ENCODE measurements at regions not wholly inside any gene's neighbourhood (a gene's known extent, or its start where the extent isn't known, plus 50 kb on each side); places are given as distances from the start of the nearest gene placed in this dataset.

GRCh38 chr10:108662975-108663374, 1260.3 kb downstream of the XPNPEP1 start:
- CTCF ChIA-PET = no interaction called here
- no peaks in the 10 kb centered on the region for H3K36me3 Mint-ChIP-seq (ENCODE audit: insufficient read depth, unreplicated experiment)
- TF ChIP-seq CTCF (IDR thresholded peaks at IDR 0.05; ENCODE audit: unreplicated experiment) = no peak
- no peak overlapping the region for H3K27ac Mint-ChIP-seq (ENCODE audit: low read depth, unreplicated experiment)
- H3K9me3 Mint-ChIP-seq (ENCODE audit: unreplicated experiment) = no peaks in the 10 kb centered on the region
- intact Hi-C loops (cut with micrococcal nuclease) = no loop called here
- H3K4me3 Mint-ChIP-seq (ENCODE audit: unreplicated experiment) = no peak overlapping the region
- BruUV-seq (replicated peaks) = no TSS peak
- DNase-seq (ENCODE audit: unreplicated experiment) = no peak
- POLR2A ChIA-PET = interaction anchor here (0.8 kb wide), 1 partner anchor 44 kb away, joined by 4 read pairs; no protein-coding TSS in a partner anchor
- no peaks in the 10 kb centered on the region for H3K27me3 Mint-ChIP-seq (ENCODE audit: insufficient read depth, unreplicated experiment)
- no peaks in the 10 kb centered on the region for H3K4me1 Mint-ChIP-seq (ENCODE audit: insufficient read depth, unreplicated experiment)

GRCh38 chr10:108655057-108655456, 1268.3 kb downstream of the XPNPEP1 start:
- ChIA-PET CTCF (no interaction called here), POLR2A (no interaction called here)
- DNase-seq (ENCODE audit: unreplicated experiment) = no peak
- no peak overlapping the region for H3K4me3 Mint-ChIP-seq (ENCODE audit: unreplicated experiment)
- no peak for TF ChIP-seq CTCF (IDR thresholded peaks at IDR 0.05; ENCODE audit: unreplicated experiment)
- BruUV-seq (replicated peaks) = no TSS peak
- no peaks in the 10 kb centered on the region for H3K9me3 Mint-ChIP-seq (ENCODE audit: unreplicated experiment)
- H3K36me3 Mint-ChIP-seq (ENCODE audit: insufficient read depth, unreplicated experiment) = no peaks in the 10 kb centered on the region
- no peaks in the 10 kb centered on the region for H3K27me3 Mint-ChIP-seq (ENCODE audit: insufficient read depth, unreplicated experiment)
- peaks cover 6% of the 10 kb centered on the region for H3K4me1 Mint-ChIP-seq (ENCODE audit: insufficient read depth, unreplicated experiment)
- intact Hi-C loops (cut with micrococcal nuclease) = no loop called here
- no peak overlapping the region for H3K27ac Mint-ChIP-seq (ENCODE audit: low read depth, unreplicated experiment)

- POLR2A ChIA-PET = no interaction called here
- Mint-ChIP-seq H3K27me3 (ENCODE audit: insufficient read depth, unreplicated experiment) (no peaks in the 10 kb centered on the region), H3K4me3 (ENCODE audit: unreplicated experiment) (no peak overlapping the region), H3K27ac (ENCODE audit: low read depth, unreplicated experiment) (no peak overlapping the region), H3K36me3 (ENCODE audit: insufficient read depth, unreplicated experiment) (no peaks in the 10 kb centered on the region), H3K9me3 (ENCODE audit: unreplicated experiment) (no peaks in the 10 kb centered on the region), H3K4me1 (ENCODE audit: insufficient read depth, unreplicated experiment) (peaks cover 6% of the 10 kb centered on the region)
- intact Hi-C loops (cut with micrococcal nuclease) = no loop called here
- no TSS peak for BruUV-seq (replicated peaks)
- CTCF ChIA-PET = interaction anchor here (0.6 kb wide), 1 partner anchor 1613 kb away, joined by 3 read pairs; no protein-coding TSS in a partner anchor
- DNase-seq (ENCODE audit: unreplicated experiment) = no peak
- no peak for TF ChIP-seq CTCF (IDR thresholded peaks at IDR 0.05; ENCODE audit: unreplicated experiment)
Measured at GRCh38 chr10:108653531-108653930, 1269.8 kb downstream of the XPNPEP1 start.

- no peak overlapping the region for H3K4me3 Mint-ChIP-seq (ENCODE audit: unreplicated experiment)
- no peak for DNase-seq (ENCODE audit: unreplicated experiment)
- H3K36me3 Mint-ChIP-seq (ENCODE audit: insufficient read depth, unreplicated experiment) = no peaks in the 10 kb centered on the region
- no peaks in the 10 kb centered on the region for H3K9me3 Mint-ChIP-seq (ENCODE audit: unreplicated experiment)
- no peak for TF ChIP-seq CTCF (IDR thresholded peaks at IDR 0.05; ENCODE audit: unreplicated experiment)
- no peaks in the 10 kb centered on the region for H3K27me3 Mint-ChIP-seq (ENCODE audit: insufficient read depth, unreplicated experiment)
- ChIA-PET POLR2A (no interaction called here), CTCF (no interaction called here)
- H3K27ac Mint-ChIP-seq (ENCODE audit: low read depth, unreplicated experiment) = no peak overlapping the region
- no peaks in the 10 kb centered on the region for H3K4me1 Mint-ChIP-seq (ENCODE audit: insufficient read depth, unreplicated experiment)
- intact Hi-C loops (cut with micrococcal nuclease) = no loop called here
- BruUV-seq (replicated peaks) = no TSS peak
Measured at GRCh38 chr10:108639010-108639409, 1284.3 kb downstream of the XPNPEP1 start.

All from MCF 10A (cell line).